Astrocyte (in vitro differentiated cells and primary cell): ENCODE measurements at regions not wholly inside any gene's neighbourhood (a gene's known extent, or its start where the extent isn't known, plus 50 kb on each side); places are given as distances from the start of the nearest gene placed in this dataset.

Source experiments
- DNase-seq: peaks from one replicate; pipeline ENCODE4 v3.0.0-alpha.2; 2010; ENCODE audit warnings: low read depth
- FAIRE-seq: peaks from 2 replicates; lab custom pipeline; 2011; peaks lifted over from hg19 to GRCh38; lab: Jason Lieb, UNC
- H2AFZ ChIP-seq: 2 replicates; pipeline ENCODE4 v1.6.0; 2012; ENCODE audit warnings: low read depth, low read length, inconsistent platforms
- H3K27ac ChIP-seq: 2 replicates; pipeline ENCODE4 v1.5.1; 2011; ENCODE audit warnings: low read depth, low read length, inconsistent platforms
- H3K27me3 ChIP-seq: 2 replicates; pipeline ENCODE4 v1.6.0; 2011; ENCODE audit warnings: low read length, inconsistent platforms; ENCODE audit not compliant: insufficient read depth
- H3K36me3 ChIP-seq: 2 replicates; pipeline ENCODE4 v1.5.1; 2011; ENCODE audit warnings: low read length, inconsistent platforms; ENCODE audit not compliant: insufficient read depth
- H3K4me1 ChIP-seq: 2 replicates; pipeline ENCODE4 v1.5.1; 2011; ENCODE audit warnings: low read length, inconsistent platforms; ENCODE audit not compliant: insufficient read depth
- H3K4me2 ChIP-seq: 2 replicates; pipeline ENCODE4 v1.6.0; 2012; ENCODE audit warnings: low read length, inconsistent platforms
- H3K4me3 ChIP-seq: 2 replicates; pipeline ENCODE4 v1.5.1; 2011; ENCODE audit warnings: low read depth, mild to moderate bottlenecking, low read length, inconsistent platforms; ENCODE audit not compliant: insufficient read depth
- H3K79me2 ChIP-seq: 2 replicates; pipeline ENCODE4 v1.6.0; 2012; ENCODE audit warnings: mild to moderate bottlenecking, low read length, inconsistent platforms; ENCODE audit not compliant: insufficient read depth
- H3K9ac ChIP-seq: 2 replicates; pipeline ENCODE4 v1.6.0; 2012; ENCODE audit warnings: mild to moderate bottlenecking, low read length, inconsistent platforms
- H3K9me3 ChIP-seq: 2 replicates; pipeline ENCODE4 v1.5.1; 2012; ENCODE audit warnings: low read depth, mild to moderate bottlenecking, low read length, inconsistent platforms; ENCODE audit not compliant: insufficient read depth
- H4K20me1 ChIP-seq: 2 replicates; pipeline ENCODE4 v1.6.0; 2012; ENCODE audit warnings: low read length, inconsistent platforms; ENCODE audit not compliant: insufficient read depth
- H3K27ac Mint-ChIP-seq: one replicate; pipeline ENCODE4 v1.8.0; 2021; ENCODE audit warnings: mild to moderate bottlenecking, mixed read lengths; ENCODE audit not compliant: unreplicated experiment
- H3K27me3 Mint-ChIP-seq: one replicate; pipeline ENCODE4 v1.8.0; 2021; ENCODE audit warnings: low read depth, mixed read lengths; ENCODE audit not compliant: unreplicated experiment
- H3K36me3 Mint-ChIP-seq: one replicate; pipeline ENCODE4 v1.8.0; 2021; ENCODE audit warnings: low read depth, mixed read lengths; ENCODE audit not compliant: unreplicated experiment
- H3K4me1 Mint-ChIP-seq: one replicate; pipeline ENCODE4 v1.8.0; 2021; ENCODE audit warnings: low read depth, mixed read lengths; ENCODE audit not compliant: unreplicated experiment
- H3K4me3 Mint-ChIP-seq: one replicate; pipeline ENCODE4 v1.8.0; 2021; ENCODE audit warnings: mild to moderate bottlenecking, moderate library complexity, mixed read lengths; ENCODE audit not compliant: unreplicated experiment
- H3K9me3 Mint-ChIP-seq: one replicate; pipeline ENCODE4 v1.8.0; 2021; ENCODE audit warnings: mild to moderate bottlenecking, mixed read lengths; ENCODE audit not compliant: unreplicated experiment
- CTCF ChIP-seq: IDR thresholded peaks from 2 replicates; pipeline ENCODE4 v1.5.1; 2011; ENCODE audit warnings: low read depth, mild to moderate bottlenecking, inconsistent platforms, low read length, moderate library complexity; ENCODE audit not compliant: insufficient read depth
- EZH2 ChIP-seq: IDR thresholded peaks from 2 replicates; pipeline ENCODE4 v1.6.1; 2012; ENCODE audit warnings: mild to moderate bottlenecking, low read length, inconsistent platforms; ENCODE audit not compliant: insufficient read depth

GRCh38 chr11:130550984-130551383, 102.5 kb downstream of the ADAMTS15 start:
- Histone ChIP-seq H3K27ac (no peak overlapping the region), H3K36me3 (no peaks in the 10 kb centered on the region), H3K27me3 (no peaks in the 10 kb centered on the region), H3K4me3 (no peak overlapping the region), H3K9ac (no peak overlapping the region), H3K79me2 (no peaks in the 10 kb centered on the region), H3K4me2 (no peak overlapping the region), H2AFZ (no peak overlapping the region), H3K9me3 (no peaks in the 10 kb centered on the region), H4K20me1 (no peaks in the 10 kb centered on the region), H3K4me1 (no peaks in the 10 kb centered on the region)
- peaks cover 19% of the 10 kb centered on the region for H3K27me3 Mint-ChIP-seq
- FAIRE-seq, result no peak
- H3K4me1 Mint-ChIP-seq, result peaks cover 11% of the 10 kb centered on the region
- H3K36me3 Mint-ChIP-seq, result no peaks in the 10 kb centered on the region
- no peak overlapping the region for H3K27ac Mint-ChIP-seq
- no peak for DNase-seq
- H3K9me3 Mint-ChIP-seq, result no peaks in the 10 kb centered on the region
- TF ChIP-seq CTCF (no peak), EZH2 (no peak)
- no peak overlapping the region for H3K4me3 Mint-ChIP-seq

- peaks cover 11% of the 10 kb centered on the region for H3K4me1 Mint-ChIP-seq
- H3K27me3 Mint-ChIP-seq, result peaks cover 19% of the 10 kb centered on the region
- H3K36me3 ChIP-seq, result no peaks in the 10 kb centered on the region
- H3K79me2 ChIP-seq, result no peaks in the 10 kb centered on the region
- no peak overlapping the region for H3K9ac ChIP-seq
- no peak overlapping the region for H2AFZ ChIP-seq
- no peaks in the 10 kb centered on the region for H3K4me1 ChIP-seq
- DNase-seq (no peak), FAIRE-seq (no peak)
- H4K20me1 ChIP-seq, result no peaks in the 10 kb centered on the region
- no peak for TF ChIP-seq EZH2
- no peak for TF ChIP-seq CTCF
- no peak overlapping the region for H3K4me3 Mint-ChIP-seq
- no peak overlapping the region for H3K4me2 ChIP-seq
- H3K27ac ChIP-seq, result no peak overlapping the region
- peak overlapping the region; percentile 4 for H3K27ac Mint-ChIP-seq
- H3K27me3 ChIP-seq, result no peaks in the 10 kb centered on the region
- H3K4me3 ChIP-seq, result no peak overlapping the region
- no peaks in the 10 kb centered on the region for H3K9me3 ChIP-seq
- no peaks in the 10 kb centered on the region for H3K36me3 Mint-ChIP-seq
- H3K9me3 Mint-ChIP-seq, result no peaks in the 10 kb centered on the region
These were observed 102.9 kb downstream of the ADAMTS15 start for GRCh38 chr11:130551388-130551787.

- no peak overlapping the region for H3K4me3 ChIP-seq
- no peaks in the 10 kb centered on the region for H3K36me3 ChIP-seq
- no peaks in the 10 kb centered on the region for H3K4me1 ChIP-seq
- Mint-ChIP-seq H3K36me3 (no peaks in the 10 kb centered on the region), H3K27ac (no peak overlapping the region), H3K4me3 (no peak overlapping the region), H3K27me3 (peaks cover 13% of the 10 kb centered on the region), H3K9me3 (no peaks in the 10 kb centered on the region), H3K4me1 (peaks cover 11% of the 10 kb centered on the region)
- H3K27ac ChIP-seq, result no peak overlapping the region
- H3K27me3 ChIP-seq, result no peaks in the 10 kb centered on the region
- H3K4me2 ChIP-seq, result no peak overlapping the region
- DNase-seq (peak; percentile 66), FAIRE-seq (no peak)
- no peak for TF ChIP-seq CTCF
- TF ChIP-seq EZH2, result no peak
- H2AFZ ChIP-seq, result no peak overlapping the region
- H3K79me2 ChIP-seq, result no peaks in the 10 kb centered on the region
- H3K9ac ChIP-seq, result no peak overlapping the region
- no peaks in the 10 kb centered on the region for H4K20me1 ChIP-seq
- H3K9me3 ChIP-seq, result no peaks in the 10 kb centered on the region
These were observed 104.9 kb downstream of the ADAMTS15 start for GRCh38 chr11:130553306-130553705.
